C4-2B (cell line): ENCODE measurements at regions not wholly inside any gene's neighbourhood (a gene's known extent, or its start where the extent isn't known, plus 50 kb on each side); places are given as distances from the start of the nearest gene placed in this dataset.

ENCODE experiments used
- CTCF ChIP-seq: fragments of 450-650 bp; conservative IDR thresholded peaks from 2 replicates; pipeline ENCODE4 v1.5.1; 2017; ENCODE audit warnings: mild to moderate bottlenecking
- ZFX ChIP-seq: fragments of 450-650 bp; IDR thresholded peaks from 2 replicates; pipeline ENCODE4 v1.6.1; 2017

- TF ChIP-seq CTCF, result no peak
- TF ChIP-seq ZFX, result no peak
Observed at GRCh38 chr4:130172156-130172555, 1076.2 kb downstream of the C4orf33 start.
